Parathyroid adenoma (tissue), 2 donors: ENCODE measurements at regions not wholly inside any gene's neighbourhood (a gene's known extent, or its start where the extent isn't known, plus 50 kb on each side); places are given as distances from the start of the nearest gene placed in this dataset.

ENCODE experiments used
- H2AFZ ChIP-seq: fragments of 300-600 bp; sonication (generic); one replicate; pipeline ENCODE4 v1.7.0; 2017; ENCODE audit warnings: antibody characterized with exemption, mild to moderate bottlenecking
- H3K27ac ChIP-seq: fragments of 300-600 bp; sonication (generic); one replicate; pipeline ENCODE4 v1.7.0; 2017
- H3K27me3 ChIP-seq: fragments of 300-600 bp; sonication (generic); one replicate; pipeline ENCODE4 v1.7.0; 2017; ENCODE audit warnings: low read length; ENCODE audit not compliant: control insufficient read depth, insufficient read depth
- H3K36me3 ChIP-seq: fragments of 300-600 bp; sonication (generic); one replicate; pipeline ENCODE4 v1.7.0; 2017; ENCODE audit warnings: low read length; ENCODE audit not compliant: control insufficient read depth, insufficient read depth
- H3K4me1 ChIP-seq: fragments of 300-600 bp; sonication (generic); one replicate; pipeline ENCODE4 v1.7.0; 2017; ENCODE audit warnings: control low read depth
- H3K4me2 ChIP-seq: fragments of 300-600 bp; sonication (generic); one replicate; pipeline ENCODE4 v1.7.0; 2017; ENCODE audit warnings: low read length
- H3K4me3 ChIP-seq: fragments of 300-600 bp; sonication (generic); one replicate; pipeline ENCODE4 v1.7.0; 2017; ENCODE audit warnings: low read depth, low read length
- H3K79me2 ChIP-seq: fragments of 300-600 bp; sonication (generic); one replicate; pipeline ENCODE4 v1.7.0; 2017; ENCODE audit warnings: control low read depth
- H3K9ac ChIP-seq: fragments of 300-600 bp; sonication (generic); one replicate; pipeline ENCODE4 v1.7.0; 2017; ENCODE audit warnings: mild to moderate bottlenecking
- H3K9me3 ChIP-seq: fragments of 300-600 bp; sonication (generic); one replicate; pipeline ENCODE4 v1.7.0; 2017; ENCODE audit warnings: low read length; ENCODE audit not compliant: control insufficient read depth
- CTCF ChIP-seq: fragments of 300-600 bp; sonication (generic); IDR thresholded peaks from one replicate; pipeline ENCODE4 v1.7.0; 2017; ENCODE audit warnings: antibody characterized with exemption, mild to moderate bottlenecking
- donor health status: primary hyperparathyroidism.

- no peak overlapping the region for H3K9ac ChIP-seq
- no peak for TF ChIP-seq CTCF
- no peaks in the 10 kb centered on the region for H3K27me3 ChIP-seq
- no peaks in the 10 kb centered on the region for H3K36me3 ChIP-seq
- H2AFZ ChIP-seq: no peak overlapping the region
- H3K9me3 ChIP-seq: no peaks in the 10 kb centered on the region
- no peaks in the 10 kb centered on the region for H3K4me1 ChIP-seq
- H3K27ac ChIP-seq: no peak overlapping the region
- H3K79me2 ChIP-seq: no peaks in the 10 kb centered on the region
- H3K4me2 ChIP-seq: no peak overlapping the region
- no peak overlapping the region for H3K4me3 ChIP-seq
Observed at GRCh38 chr6:81999270-81999669, 246.8 kb upstream of the TENT5A start.

DNA sequence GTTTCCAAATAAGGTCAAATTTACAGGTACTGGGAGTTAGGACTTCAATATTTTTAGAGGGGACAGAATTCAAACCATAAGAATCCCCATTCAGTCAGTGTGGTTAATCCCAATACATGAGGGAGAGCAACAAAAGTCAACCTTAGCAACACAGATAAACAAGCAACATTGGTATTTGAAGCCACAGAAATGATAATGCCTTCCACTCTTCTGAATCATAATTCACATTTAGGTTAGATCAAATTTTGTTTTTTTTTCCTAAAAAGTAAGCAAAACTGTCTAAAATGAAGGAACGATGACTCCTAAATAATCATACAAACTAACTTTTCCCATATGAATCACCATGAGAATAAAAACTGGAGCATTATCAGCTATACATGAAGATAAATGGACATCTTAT lies 246.0 kb upstream of the TENT5A start:
- Histone ChIP-seq H3K4me1 (no peaks in the 10 kb centered on the region), H3K27me3 (no peaks in the 10 kb centered on the region), H3K36me3 (no peaks in the 10 kb centered on the region), H3K4me2 (no peak overlapping the region), H3K4me3 (no peak overlapping the region), H3K27ac (no peak overlapping the region), H3K9ac (no peak overlapping the region), H2AFZ (no peak overlapping the region), H3K79me2 (no peaks in the 10 kb centered on the region), H3K9me3 (no peaks in the 10 kb centered on the region)
- TF ChIP-seq CTCF: no peak

DNA sequence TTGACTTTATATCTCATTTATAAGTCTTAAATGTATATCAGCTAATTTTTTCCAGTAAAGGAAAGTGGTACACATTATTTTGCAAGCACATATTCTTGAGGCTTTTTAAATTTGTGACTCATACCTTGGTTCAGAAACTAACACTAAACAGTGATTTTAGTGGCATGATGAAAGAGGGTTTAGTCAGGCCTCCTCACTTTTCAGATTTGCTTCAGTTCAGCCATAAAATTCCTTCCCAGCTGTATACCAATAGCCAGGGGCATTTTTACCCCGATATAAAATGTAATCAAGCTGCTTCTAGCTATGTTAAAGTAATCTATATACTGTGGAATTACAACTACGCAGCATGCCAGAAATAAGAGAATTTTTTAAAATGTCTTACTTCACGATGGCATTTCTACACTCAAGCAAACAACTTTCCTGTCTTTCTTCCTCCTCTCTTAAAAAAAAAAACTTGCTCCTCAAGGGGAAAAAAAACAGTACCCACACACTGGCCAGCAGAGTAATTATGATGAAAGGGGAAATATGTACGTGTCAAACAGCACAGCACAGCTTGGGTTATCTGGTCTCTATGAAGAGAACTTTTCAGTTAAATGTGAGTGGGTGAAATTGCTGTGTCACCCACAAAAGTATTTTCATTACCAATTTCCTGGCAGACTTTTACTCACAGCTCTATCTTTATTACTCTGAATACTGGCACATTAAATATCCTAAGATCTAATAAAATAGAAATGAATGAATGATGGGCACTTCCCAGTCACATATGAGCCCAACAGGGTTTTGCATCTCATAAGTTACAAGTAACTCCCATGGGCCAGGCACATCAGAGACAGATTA lies 244.8 kb upstream of the TENT5A start:
- Histone ChIP-seq H3K9me3 (no peaks in the 10 kb centered on the region), H3K4me1 (no peaks in the 10 kb centered on the region), H3K79me2 (no peaks in the 10 kb centered on the region), H3K36me3 (no peaks in the 10 kb centered on the region), H2AFZ (no peak overlapping the region), H3K4me3 (no peak overlapping the region), H3K27ac (no peak overlapping the region), H3K9ac (no peak overlapping the region), H3K27me3 (no peaks in the 10 kb centered on the region), H3K4me2 (no peak overlapping the region)
- no peak for TF ChIP-seq CTCF

DNA sequence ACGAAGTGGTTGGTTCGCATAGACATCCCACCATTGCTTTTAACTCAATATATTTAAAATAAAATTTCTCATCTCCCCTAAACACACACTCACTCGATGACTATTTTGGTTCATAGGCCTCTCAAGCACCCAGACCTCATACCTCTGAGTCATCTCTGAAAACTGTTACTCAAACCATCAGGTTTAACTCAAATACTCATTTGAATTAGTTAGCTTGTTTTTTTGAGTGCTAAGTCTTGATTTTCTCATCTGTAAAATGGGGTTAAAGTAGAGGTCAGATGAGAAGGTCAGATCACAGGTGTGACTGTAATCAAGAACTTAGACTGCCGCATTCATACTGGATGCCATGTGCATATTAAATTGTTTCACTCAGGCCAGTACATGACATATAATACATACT lies 243.9 kb upstream of the TENT5A start:
- no peak overlapping the region for H3K4me3 ChIP-seq

More for the DNA sequence above, 243.9 kb upstream of the TENT5A start:
- Histone ChIP-seq H3K4me1 (no peaks in the 10 kb centered on the region), H3K27me3 (no peaks in the 10 kb centered on the region), H3K27ac (no peak overlapping the region), H3K4me2 (no peak overlapping the region), H3K9ac (no peak overlapping the region), H2AFZ (no peak overlapping the region), H3K9me3 (no peaks in the 10 kb centered on the region), H3K79me2 (no peaks in the 10 kb centered on the region), H3K36me3 (no peaks in the 10 kb centered on the region)
- TF ChIP-seq CTCF: no peak
